Transverse colon (tissue), 4 donors: ENCODE measurements at regions not wholly inside any gene's neighbourhood (a gene's known extent, or its start where the extent isn't known, plus 50 kb on each side); places are given as distances from the start of the nearest gene placed in this dataset.

ENCODE experiments used
- DNase-seq: peaks from one replicate; pipeline ENCODE4 v3.0.0-alpha.2; 2019
- H3K27ac ChIP-seq, 4 donors: fragments of 200-600 bp; sonication (generic); 2 replicates each; pipeline ENCODE4 v1.5.1; 2016 to 2018; ENCODE audit warnings: inconsistent platforms in 4 of 4
- H3K27me3 ChIP-seq: fragments of 200-600 bp; sonication (generic); 2 replicates; pipeline ENCODE4 v1.5.1; 2017; ENCODE audit warnings: inconsistent platforms
- H3K36me3 ChIP-seq, 4 donors: fragments of 200-600 bp; sonication (generic); 2 replicates each; pipeline ENCODE4 v1.5.1; 2017 to 2019; ENCODE audit warnings: inconsistent platforms in 4 of 4
- H3K4me1 ChIP-seq, 4 donors: fragments of 200-600 bp; sonication (generic); 2 replicates each; pipeline ENCODE4 v1.5.1; 2017 to 2020; ENCODE audit warnings: inconsistent platforms in 4 of 4
- H3K4me3 ChIP-seq, 4 donors: fragments of 200-600 bp; sonication (generic); 1 replicate in 1 of 4; 2 replicates in 3 of 4; pipeline versions ENCODE4 v1.5.1 to v1.6.1; 2017 to 2019; ENCODE audit warnings: inconsistent platforms in 4 of 4
- H3K9me3 ChIP-seq, 2 donors: fragments of 200-600 bp; sonication (generic); 2 replicates each; pipeline ENCODE4 v1.5.1; 2017 to 2019; ENCODE audit warnings: inconsistent platforms in 2 of 2
- CTCF ChIP-seq, 5 experiments: fragments of 200-600 bp in 3 of 5; fragments of 450-650 bp in 2 of 5; sonication (generic) in 3 of 5; IDR thresholded peaks; 1 replicate in 2 of 5; 2 replicates in 3 of 5; pipeline ENCODE4 v1.5.1; 2016 to 2017; ENCODE audit warnings: antibody characterized with exemption in 5 of 5, inconsistent platforms in 3 of 5, mild to moderate bottlenecking in 2 of 5, moderate library complexity in 1 of 5
- EP300 ChIP-seq: sonication (generic); formaldehyde crosslinking; IDR thresholded peaks from one replicate; pipeline ENCODE4 v1.6.1; 2017; ENCODE audit warnings: antibody characterized with exemption, low read depth
- POLR2A ChIP-seq: fragments of 450-650 bp; IDR thresholded peaks from one replicate; pipeline ENCODE4 v1.6.1; 2016; ENCODE audit warnings: antibody characterized with exemption, mild to moderate bottlenecking, moderate library complexity
- POLR2AphosphoS5 ChIP-seq, 3 donors: sonication (generic); formaldehyde crosslinking; IDR thresholded peaks; one replicate each; pipeline ENCODE4 v1.6.1; 2016; ENCODE audit warnings: antibody characterized with exemption in 3 of 3
- WGBS, 2 donors: methylation state at CpG; one replicate each; pipeline ENCODE4 v1.1.5; 2018; ENCODE audit warnings: low coverage in 1 of 2; 5-methylcytosine and 5-hydroxymethylcytosine counted together
- in situ Hi-C, 4 donors: fragments of 200-750 bp; cut with MboI; loops; one replicate each; pipeline versions ENCODE4 v1.15.0 to v1.15.1; 2017; ENCODE audit warnings: low sequenced_read_pairs in 3 of 4, low pct_ligation_motif_present in 1 of 4, low pct_unique_long_range_greater_than_20kb in 1 of 4
- intact Hi-C: fragments of 100-400 bp; cut with DNase I; formaldehyde crosslinking; loops from one replicate; pipeline ENCODE4 v1.15.1; 2023; ENCODE audit warnings: low total_unique reads

DNA sequence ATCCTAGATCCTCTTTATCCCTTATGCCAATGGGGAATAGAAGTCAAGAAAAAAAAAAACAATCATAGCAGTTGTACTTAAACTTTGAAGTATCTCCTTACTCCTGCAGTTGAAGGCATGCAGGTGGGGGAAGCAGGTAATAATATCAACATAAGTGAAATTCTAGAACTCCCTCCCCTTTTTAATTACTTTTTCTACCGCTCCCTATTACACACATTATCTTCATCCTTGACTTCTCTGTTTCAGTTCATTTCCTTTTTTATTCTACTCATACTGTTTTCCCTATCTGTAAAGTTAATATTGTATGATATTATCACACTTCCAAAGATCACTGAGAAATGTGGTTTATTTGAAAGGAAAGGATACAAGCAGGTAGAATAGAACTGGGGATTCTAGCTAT lies 962.0 kb downstream of the PLA2G4A start:
- Histone ChIP-seq H3K9me3 (no peaks in the 10 kb centered on the region), H3K27ac (no peak overlapping the region), H3K36me3 (no peaks in the 10 kb centered on the region), H3K27me3 (no peaks in the 10 kb centered on the region), H3K4me3 (no peak overlapping the region), H3K4me1 (no peaks in the 10 kb centered on the region)
- WGBS, 2 donors: 87 to 93% methylated on average over 1 of the region's 1 CpG
- TF ChIP-seq POLR2A (no peak), EP300 (no peak), POLR2AphosphoS5 (IDR thresholded peaks at IDR 0.05) (no peak), CTCF (IDR thresholded peaks at IDR 0.05) (no peak)
- intact Hi-C loops (no loop called here), in situ Hi-C loops (no loop called here)
- no peak for DNase-seq

DNA sequence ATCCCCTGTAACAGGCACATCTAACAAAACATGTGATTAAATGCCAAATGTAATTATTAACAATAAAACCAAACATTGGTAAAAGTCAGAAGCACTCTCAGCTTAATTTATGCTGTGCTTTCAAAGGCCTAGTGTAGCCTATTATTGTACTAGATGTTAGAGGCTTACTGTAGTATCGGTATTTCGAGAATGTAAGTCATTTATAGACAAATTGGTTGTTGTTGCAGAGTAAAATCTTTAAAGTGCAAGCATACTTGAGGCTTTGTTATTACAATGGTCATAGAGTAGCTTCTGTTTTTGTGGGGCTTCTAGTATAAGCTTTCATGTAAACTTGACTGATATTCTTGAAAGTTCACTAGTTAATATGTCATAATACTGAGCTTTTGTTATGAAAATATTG lies 965.8 kb downstream of the PLA2G4A start:
- 42 to 52% methylated on average over 2 of the region's 2 CpGs for WGBS, 2 donors
- TF ChIP-seq POLR2AphosphoS5 (IDR thresholded peaks at IDR 0.05): no peak
- TF ChIP-seq CTCF (IDR thresholded peaks at IDR 0.05): no peak
- H3K27me3 ChIP-seq: no peaks in the 10 kb centered on the region
- H3K4me3 ChIP-seq: no peak overlapping the region
- no peaks in the 10 kb centered on the region for H3K9me3 ChIP-seq
- DNase-seq: no peak
- H3K36me3 ChIP-seq: no peaks in the 10 kb centered on the region
- no peak overlapping the region for H3K27ac ChIP-seq
- no peaks in the 10 kb centered on the region for H3K4me1 ChIP-seq
- in situ Hi-C loops: no loop called here
- intact Hi-C loops: no loop called here

DNA sequence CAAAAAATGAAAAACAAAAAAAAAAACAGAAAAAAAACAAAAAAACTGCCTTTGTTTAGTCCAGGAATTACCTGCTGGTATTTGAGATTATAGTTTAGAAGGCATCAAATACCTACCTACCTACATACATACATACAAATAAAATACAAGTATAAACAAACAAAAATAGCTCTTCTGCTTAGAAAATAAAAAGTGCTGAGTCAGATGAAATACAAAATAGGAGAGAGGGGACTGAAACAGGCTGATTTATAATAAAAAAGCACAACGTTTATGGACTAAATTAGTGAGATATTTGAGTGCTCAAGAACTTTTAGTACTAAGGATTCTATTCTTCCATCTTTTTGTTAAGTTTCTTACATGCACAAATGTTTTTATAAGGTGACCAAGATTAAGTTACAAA lies 980.8 kb downstream of the PLA2G4A start:
- intact Hi-C loops (no loop called here), in situ Hi-C loops (no loop called here)
- H3K9me3 ChIP-seq: peaks cover 0 to 7% of the 10 kb centered on the region in 2 donors
- no peak overlapping the region for H3K4me3 ChIP-seq
- no peak for TF ChIP-seq CTCF (IDR thresholded peaks at IDR 0.05)
- no peak for TF ChIP-seq POLR2A
- H3K27ac ChIP-seq: no peak overlapping the region
- H3K4me1 ChIP-seq: no peaks in the 10 kb centered on the region
- H3K27me3 ChIP-seq: no peaks in the 10 kb centered on the region
- 62 to 75% methylated on average over 1 of the region's 1 CpG for WGBS, 2 donors
- H3K36me3 ChIP-seq: no peaks in the 10 kb centered on the region
- no peak for DNase-seq

- Histone ChIP-seq H3K9me3 (no peaks in the 10 kb centered on the region), H3K36me3 (no peaks in the 10 kb centered on the region), H3K27me3 (no peaks in the 10 kb centered on the region), H3K4me3 (no peak overlapping the region), H3K4me1 (no peaks in the 10 kb centered on the region), H3K27ac (no peak overlapping the region)
- in situ Hi-C loops (no loop called here), intact Hi-C loops (no loop called here)
- TF ChIP-seq EP300 (no peak), POLR2A (no peak), CTCF (IDR thresholded peaks at IDR 0.05) (no peak), POLR2AphosphoS5 (IDR thresholded peaks at IDR 0.05) (no peak)
- WGBS, 2 donors: 48 to 55% methylated on average over 2 of the region's 2 CpGs
- no peak for DNase-seq
These were observed 987.9 kb downstream of the PLA2G4A start for GRCh38 chr1:187816646-187817045.
